Common myeloid progenitor, CD34-positive (primary cell): ENCODE measurements at regions not wholly inside any gene's neighbourhood (a gene's known extent, or its start where the extent isn't known, plus 50 kb on each side); places are given as distances from the start of the nearest gene placed in this dataset.
"Not testable (repeated sequence)": the region's sequence is repeated elsewhere in the genome, so short reads cannot be mapped to it uniquely, and the experiment has no call there.

ENCODE experiments used
- CTCF ChIA-PET: fragments of 350-600 bp; sonication (Branson Sonifier 250); formaldehyde crosslinking; loops from one replicate; lab custom pipeline; 2021; ENCODE audit warnings: antibody characterized with exemption; lab: Charles Lee
- POLR2A ChIA-PET: fragments of 350-600 bp; sonication (Branson Sonifier 250); formaldehyde crosslinking; loops from one replicate; lab custom pipeline; 2021; ENCODE audit warnings: antibody characterized with exemption; lab: Charles Lee
- DNase-seq, 3 donors: peaks; one replicate each; pipeline versions ENCODE4 v3.0.0 to v3.0.0-alpha.2; 2013
- H3K27ac ChIP-seq, 2 experiments: 1 replicate in 1 of 2; 2 replicates in 1 of 2; pipeline ENCODE4 v1.7.0; 2013; ENCODE audit warnings: inconsistent platforms in 2 of 2, low read length in 2 of 2, mild to moderate bottlenecking in 2 of 2, low read depth in 1 of 2, moderate library complexity in 1 of 2; ENCODE audit not compliant: severe bottlenecking in 2 of 2, insufficient read depth in 1 of 2, poor library complexity in 1 of 2
- H3K27me3 ChIP-seq, 5 experiments: replicated peaks in 2 of 5; 1 replicate in 3 of 5; 2 replicates in 2 of 5; pipeline versions ENCODE4 v1.6.1 to v1.7.0; 2013; ENCODE audit warnings: low read length in 4 of 5, mild to moderate bottlenecking in 2 of 5, moderate library complexity in 2 of 5, inconsistent platforms in 1 of 5; ENCODE audit not compliant: insufficient read depth in 5 of 5, control insufficient read depth in 4 of 5
- H3K36me3 ChIP-seq, 4 experiments: 1 replicate in 2 of 4; 2 replicates in 2 of 4; pipeline versions ENCODE4 v1.6.1 to v1.7.0; 2013; ENCODE audit warnings: low read length in 3 of 4, control low read depth in 1 of 4, mild to moderate bottlenecking in 1 of 4; ENCODE audit not compliant: control insufficient read depth in 4 of 4, insufficient read depth in 4 of 4
- H3K4me1 ChIP-seq, 4 experiments: 1 replicate in 3 of 4; 2 replicates in 1 of 4; pipeline versions ENCODE4 v1.6.1 to v1.7.1; 2013; ENCODE audit warnings: low read length in 3 of 4, mild to moderate bottlenecking in 3 of 4, control low read depth in 1 of 4, inconsistent platforms in 1 of 4, moderate library complexity in 1 of 4; ENCODE audit not compliant: control insufficient read depth in 4 of 4, insufficient read depth in 4 of 4; ENCODE audit errors: control extremely low read depth in 1 of 4
- H3K4me3 ChIP-seq, 7 experiments: 1 replicate in 4 of 7; 2 replicates in 3 of 7; pipeline versions ENCODE4 v1.5.1 to v1.7.0; 2013; ENCODE audit warnings: mild to moderate bottlenecking in 7 of 7, low read length in 6 of 7, moderate library complexity in 6 of 7, inconsistent platforms in 2 of 7, low read depth in 2 of 7, control low read depth in 1 of 7; ENCODE audit not compliant: insufficient read depth in 4 of 7, control insufficient read depth in 1 of 7; ENCODE audit errors: extremely low read depth in 1 of 7
- H3K9me3 ChIP-seq, 5 experiments: 1 replicate in 4 of 5; 2 replicates in 1 of 5; pipeline versions ENCODE4 v1.6.1 to v1.7.1; 2013; ENCODE audit warnings: low read length in 4 of 5, mild to moderate bottlenecking in 2 of 5, inconsistent platforms in 1 of 5, low read depth in 1 of 5, moderate library complexity in 1 of 5; ENCODE audit not compliant: control insufficient read depth in 4 of 5, insufficient read depth in 2 of 5; ENCODE audit errors: control extremely low read depth in 1 of 5
- WGBS: methylation state at CpG from one replicate; pipeline ENCODE4 v1.1.5; 2013; ENCODE audit not compliant: insufficient coverage; 5-methylcytosine and 5-hydroxymethylcytosine counted together

GRCh38 chrX:65831268-65831667 is 163.8 kb downstream of the MSN start:
- peaks cover 0 to 5% (median 0%) of the 10 kb centered on the region in 5 experiments for H3K27me3 ChIP-seq
- WGBS, result 60% methylated on average over 1 of the region's 2 CpGs
- no peak overlapping the region for H3K4me3 ChIP-seq
- CTCF ChIA-PET, result no interaction called here
- H3K36me3 ChIP-seq, result no peaks in the 10 kb centered on the region
- DNase-seq, result no peak
- H3K4me1 ChIP-seq, result no peaks in the 10 kb centered on the region
- peaks cover 0 to 4% (median 1%) of the 10 kb centered on the region in 5 experiments for H3K9me3 ChIP-seq
- H3K27ac ChIP-seq, result no peak overlapping the region
- POLR2A ChIA-PET, result no interaction called here

- no peak overlapping the region for H3K4me3 ChIP-seq
- ChIA-PET POLR2A (no interaction called here), CTCF (no interaction called here)
- H3K36me3 ChIP-seq, result no peaks in the 10 kb centered on the region
- H3K4me1 ChIP-seq, result no peaks in the 10 kb centered on the region
- WGBS, result 93% methylated on average over 3 of the region's 3 CpGs
- peaks cover 0 to 8% (median 0%) of the 10 kb centered on the region in 5 experiments for H3K27me3 ChIP-seq
- no peak overlapping the region for H3K27ac ChIP-seq
- no peak for DNase-seq
- H3K9me3 ChIP-seq, result peaks cover 0 to 4% (median 1%) of the 10 kb centered on the region in 5 experiments
Measured at GRCh38 chrX:65828599-65828998, 161.1 kb downstream of the MSN start.

GRCh38 chrX:65825226-65825625 is 157.8 kb downstream of the MSN start:
- H3K9me3 ChIP-seq, H3K36me3 ChIP-seq, H3K4me3 ChIP-seq, POLR2A ChIA-PET, H3K4me1 ChIP-seq, H3K27ac ChIP-seq, DNase-seq, CTCF ChIA-PET: not testable (repeated sequence)
- WGBS, result 100% methylated on average over 2 of the region's 4 CpGs
- peaks cover 0 to 13% (median 0%) of the 10 kb centered on the region in 5 experiments for H3K27me3 ChIP-seq

- peak; percentile 22 to 71 (median 59) for DNase-seq
- H3K36me3 ChIP-seq, result no peaks in the 10 kb centered on the region
- H3K4me1 ChIP-seq, result peaks cover 0 to 5% (median 0%) of the 10 kb centered on the region in 4 experiments
- WGBS, result 33% methylated on average over 33 of the region's 48 CpGs
- H3K9me3 ChIP-seq, result no peaks in the 10 kb centered on the region
- H3K4me3 ChIP-seq, result peak overlapping the region in 6 of 7 experiments; percentile 21 to 72 (median 50)
- H3K27me3 ChIP-seq, result peaks cover 0 to 17% (median 0%) of the 10 kb centered on the region in 5 experiments
- H3K27ac ChIP-seq, result no peak overlapping the region
- ChIA-PET CTCF (interaction anchor here (0.8 kb wide), 1 partner anchor 16 kb away, joined by 3 read pairs; no protein-coding TSS in a partner anchor), POLR2A (interaction anchor here (0.8 kb wide), 1 partner anchor 193 kb away, joined by 4 read pairs; no protein-coding TSS in a partner anchor)
Measured at GRCh38 chrX:65821721-65822496, 154.5 kb downstream of the MSN start.

GRCh38 chrX:65819983-65820382 is 152.5 kb downstream of the MSN start:
- CTCF ChIA-PET, POLR2A ChIA-PET, H3K27ac ChIP-seq, H3K4me3 ChIP-seq, H3K36me3 ChIP-seq, H3K4me1 ChIP-seq, H3K9me3 ChIP-seq, DNase-seq: not testable (repeated sequence)
- H3K27me3 ChIP-seq, result peaks cover 0 to 13% (median 0%) of the 10 kb centered on the region in 5 experiments
- WGBS, result no CpG with 5 or more reads among the region's 1 CpG

GRCh38 chrX:65813245-65813644 is 145.8 kb downstream of the MSN start:
- H3K4me1 ChIP-seq, result peaks cover 0 to 11% (median 3%) of the 10 kb centered on the region in 4 experiments
- ChIA-PET CTCF (no interaction called here), POLR2A (no interaction called here)
- no peak overlapping the region for H3K4me3 ChIP-seq
- WGBS, result 70% methylated on average over 1 of the region's 1 CpG
- peaks cover 2 to 12% (median 9%) of the 10 kb centered on the region in 5 experiments for H3K9me3 ChIP-seq
- no peak overlapping the region for H3K27ac ChIP-seq
- no peak for DNase-seq
- no peaks in the 10 kb centered on the region for H3K36me3 ChIP-seq
- H3K27me3 ChIP-seq, result peaks cover 0 to 4% (median 0%) of the 10 kb centered on the region in 5 experiments

- peaks cover 0 to 11% (median 3%) of the 10 kb centered on the region in 4 experiments for H3K4me1 ChIP-seq
- CTCF ChIA-PET, result no interaction called here
- POLR2A ChIA-PET, result no interaction called here
- no peak overlapping the region for H3K4me3 ChIP-seq
- no peak overlapping the region for H3K27ac ChIP-seq
- H3K27me3 ChIP-seq, result peaks cover 0 to 4% (median 0%) of the 10 kb centered on the region in 5 experiments
- no peaks in the 10 kb centered on the region for H3K36me3 ChIP-seq
- peaks cover 2 to 12% (median 9%) of the 10 kb centered on the region in 5 experiments for H3K9me3 ChIP-seq
- DNase-seq, result peak in 1 of 3 donors; percentile 25
Measured at GRCh38 chrX:65811558-65812228, 144.2 kb downstream of the MSN start.
